Endothelial cell of umbilical vein (primary cell): ENCODE measurements at regions not wholly inside any gene's neighbourhood (a gene's known extent, or its start where the extent isn't known, plus 50 kb on each side); places are given as distances from the start of the nearest gene placed in this dataset.

Source experiments
- BruUV-seq: library from RNA; stranded (reverse); fragments of 400-500 nt; replicated peaks from 2 replicates; lab custom pipeline; 2021; lab: Mats Ljungman, UMichigan
- CTCF ChIA-PET: fragments of 300-600, 350-600 bp; sonication (Branson Sonifier 250); formaldehyde crosslinking; loops from one replicate; lab custom pipeline; 2021; ENCODE audit warnings: antibody characterized with exemption, inconsistent platforms; lab: Charles Lee
- POLR2A ChIA-PET: fragments of 300-600, 350-600 bp; sonication (Branson Sonifier 250); formaldehyde crosslinking; loops from one replicate; lab custom pipeline; 2021; ENCODE audit warnings: antibody characterized with exemption, inconsistent platforms; lab: Charles Lee
- DNase-seq: peaks from one replicate; pipeline ENCODE4 v3.0.0-alpha.2; 2011; ENCODE audit warnings: low read depth, low spot score
- FAIRE-seq: peaks from 2 replicates; lab custom pipeline; 2011; peaks lifted over from hg19 to GRCh38; lab: Jason Lieb, UNC
- H2AFZ ChIP-seq: 2 replicates; pipeline ENCODE4 v1.6.0; 2012; ENCODE audit warnings: low read depth, low read length, control low read depth, inconsistent platforms
- H3K27ac ChIP-seq: 2 replicates; pipeline ENCODE4 v1.5.1; 2011; ENCODE audit warnings: low read depth, mild to moderate bottlenecking, control low read depth, low read length, moderate library complexity; ENCODE audit not compliant: insufficient read depth
- H3K27me3 ChIP-seq, 2 experiments: 2 replicates each; pipeline versions ENCODE4 v1.6.0 to v1.6.1; 2011; ENCODE audit warnings: low read length in 2 of 2, mixed read lengths in 1 of 2; ENCODE audit not compliant: control insufficient read depth in 2 of 2, insufficient read depth in 2 of 2
- H3K36me3 ChIP-seq, 2 experiments: 2 replicates in 1 of 2; 3 replicates in 1 of 2; pipeline ENCODE4 v1.5.1; 2011; ENCODE audit warnings: low read length in 2 of 2, mild to moderate bottlenecking in 1 of 2, moderate library complexity in 1 of 2; ENCODE audit not compliant: control insufficient read depth in 2 of 2, insufficient read depth in 2 of 2; ENCODE audit errors: extremely low read depth in 1 of 2
- H3K4me1 ChIP-seq: 3 replicates; pipeline ENCODE4 v1.5.1; 2011; ENCODE audit warnings: mild to moderate bottlenecking, low read length; ENCODE audit not compliant: control insufficient read depth, insufficient read depth; ENCODE audit errors: extremely low read depth
- H3K4me2 ChIP-seq: 2 replicates; pipeline ENCODE4 v1.6.1; 2011; ENCODE audit warnings: low read length, control low read depth, mixed read lengths; ENCODE audit not compliant: insufficient read depth
- H3K4me3 ChIP-seq, 3 experiments: fragments of 200-600 bp in 1 of 3; sonication (generic), shearing (Covaris generic) in 1 of 3; replicated peaks in 1 of 3; 2 replicates each; pipeline ENCODE4 v1.5.1; 2011 to 2016; ENCODE audit warnings: control low read depth in 3 of 3, low read length in 3 of 3, mild to moderate bottlenecking in 2 of 3, inconsistent platforms in 1 of 3, low read depth in 1 of 3, moderate library complexity in 1 of 3; ENCODE audit not compliant: insufficient read depth in 1 of 3
- H3K79me2 ChIP-seq: 2 replicates; pipeline ENCODE4 v1.6.0; 2012; ENCODE audit warnings: low read length, inconsistent platforms; ENCODE audit not compliant: control insufficient read depth, insufficient read depth
- H3K9ac ChIP-seq: replicated peaks from 2 replicates; pipeline ENCODE3; 2011; ENCODE audit warnings: low read length, control low read depth; ENCODE audit not compliant: insufficient read depth; ENCODE audit errors: extremely low read depth
- H3K9me1 ChIP-seq: replicated peaks from 3 replicates; pipeline ENCODE4 v1.6.0; 2011; ENCODE audit warnings: mild to moderate bottlenecking, low read length; ENCODE audit not compliant: control insufficient read depth, insufficient read depth; ENCODE audit errors: extremely low read depth
- H3K9me3 ChIP-seq: replicated peaks from 2 replicates; pipeline ENCODE4 v1.5.1; 2012; ENCODE audit warnings: low read length, inconsistent platforms; ENCODE audit not compliant: control insufficient read depth, insufficient read depth
- H4K20me1 ChIP-seq: replicated peaks from 2 replicates; pipeline ENCODE3; 2011; ENCODE audit warnings: mild to moderate bottlenecking, low read length; ENCODE audit not compliant: control insufficient read depth, insufficient read depth; ENCODE audit errors: extremely low read depth
- EZH2 ChIP-seq: IDR thresholded peaks from 2 replicates; pipeline ENCODE4 v1.6.1; 2012; ENCODE audit warnings: borderline replicate concordance, low read depth, mild to moderate bottlenecking, moderate library complexity, low read length, inconsistent platforms; ENCODE audit not compliant: severe bottlenecking
- FOS ChIP-seq: IDR thresholded peaks from 2 replicates; pipeline ENCODE4 v1.6.1; 2011; ENCODE audit warnings: mild to moderate bottlenecking, low read length, moderate library complexity, borderline replicate concordance; ENCODE audit not compliant: insufficient read depth
- GATA2 ChIP-seq: IDR thresholded peaks from 2 replicates; pipeline ENCODE4 v1.7.0; 2011; ENCODE audit warnings: low read depth, mild to moderate bottlenecking, moderate library complexity, mixed read lengths, low read length; ENCODE audit not compliant: insufficient read length, insufficient read depth
- JUN ChIP-seq: IDR thresholded peaks from 2 replicates; pipeline ENCODE4 v1.6.1; 2011; ENCODE audit warnings: borderline replicate concordance, low read depth; ENCODE audit not compliant: insufficient read length, insufficient read depth
- MAX ChIP-seq: IDR thresholded peaks from 2 replicates; pipeline ENCODE4 v1.6.1; 2011; ENCODE audit not compliant: insufficient read depth, insufficient read length
- MYC ChIP-seq: IDR thresholded peaks from one replicate; pipeline ENCODE4 v1.6.1; 2011; ENCODE audit warnings: mild to moderate bottlenecking, low read depth, low read length
- POLR2A ChIP-seq: IDR thresholded peaks from 2 replicates; pipeline ENCODE4 v1.6.1; 2012; ENCODE audit warnings: low read depth, mild to moderate bottlenecking, control low read depth, low read length
- POLR2AphosphoS5 ChIP-seq: IDR thresholded peaks from 2 replicates; pipeline ENCODE4 v1.6.1; 2012; ENCODE audit warnings: low read depth, mild to moderate bottlenecking, control low read depth, low read length, moderate library complexity; ENCODE audit not compliant: insufficient read depth
- dilution Hi-C: fragments of 300-500 bp; cut with MboI; formaldehyde crosslinking; loops from one replicate; pipeline ENCODE4 v1.15.0; 2019; ENCODE audit warnings: low sequenced_read_pairs; ENCODE audit not compliant: extremely low pct_ligation_motif_present
- intact Hi-C: fragments of 100-400 bp; cut with micrococcal nuclease; formaldehyde crosslinking; loops from one replicate; pipeline ENCODE4 v1.10.0; 2022
- TF ChIP-seq, protein P1 (sequence below), 2 donors: IDR thresholded peaks; 1 replicate in 1 of 2; 2 replicates in 1 of 2; pipeline ENCODE4 v1.5.1; 2011; ENCODE audit warnings: low read length in 2 of 2, mild to moderate bottlenecking in 2 of 2, moderate library complexity in 2 of 2, control low read depth in 1 of 2, inconsistent platforms in 1 of 2, low read depth in 1 of 2; ENCODE audit not compliant: insufficient read depth in 1 of 2; ENCODE audit errors: extremely low read depth in 1 of 2

GRCh38 chr2:143940720-143941119, 579.2 kb downstream of the ZEB2 start:
- Histone ChIP-seq H3K27me3 (no peaks in the 10 kb centered on the region), H3K36me3 (no peaks in the 10 kb centered on the region), H3K4me1 (peaks cover 10% of the 10 kb centered on the region), H3K4me3 (no peak overlapping the region), H3K4me2 (no peak overlapping the region), H4K20me1 (no peaks in the 10 kb centered on the region), H3K9me3 (no peaks in the 10 kb centered on the region), H3K9me1 (no peaks in the 10 kb centered on the region), H3K27ac (no peak overlapping the region), H2AFZ (no peak overlapping the region), H3K79me2 (no peaks in the 10 kb centered on the region), H3K9ac (no peak overlapping the region)
- intact Hi-C loops (no loop called here), dilution Hi-C loops (no loop called here)
- CTCF ChIA-PET: interaction anchor here (1.0 kb wide), 1 partner anchor 9 kb away, joined by 3 read pairs; no protein-coding TSS in a partner anchor
- BruUV-seq: no TSS peak
- no peak for DNase-seq
- TF ChIP-seq JUN (no peak), GATA2 (no peak), EZH2 (no peak), MAX (no peak), POLR2A (no peak), POLR2AphosphoS5 (no peak), FOS (no peak), MYC (no peak)
- TF ChIP-seq, protein P1, sequence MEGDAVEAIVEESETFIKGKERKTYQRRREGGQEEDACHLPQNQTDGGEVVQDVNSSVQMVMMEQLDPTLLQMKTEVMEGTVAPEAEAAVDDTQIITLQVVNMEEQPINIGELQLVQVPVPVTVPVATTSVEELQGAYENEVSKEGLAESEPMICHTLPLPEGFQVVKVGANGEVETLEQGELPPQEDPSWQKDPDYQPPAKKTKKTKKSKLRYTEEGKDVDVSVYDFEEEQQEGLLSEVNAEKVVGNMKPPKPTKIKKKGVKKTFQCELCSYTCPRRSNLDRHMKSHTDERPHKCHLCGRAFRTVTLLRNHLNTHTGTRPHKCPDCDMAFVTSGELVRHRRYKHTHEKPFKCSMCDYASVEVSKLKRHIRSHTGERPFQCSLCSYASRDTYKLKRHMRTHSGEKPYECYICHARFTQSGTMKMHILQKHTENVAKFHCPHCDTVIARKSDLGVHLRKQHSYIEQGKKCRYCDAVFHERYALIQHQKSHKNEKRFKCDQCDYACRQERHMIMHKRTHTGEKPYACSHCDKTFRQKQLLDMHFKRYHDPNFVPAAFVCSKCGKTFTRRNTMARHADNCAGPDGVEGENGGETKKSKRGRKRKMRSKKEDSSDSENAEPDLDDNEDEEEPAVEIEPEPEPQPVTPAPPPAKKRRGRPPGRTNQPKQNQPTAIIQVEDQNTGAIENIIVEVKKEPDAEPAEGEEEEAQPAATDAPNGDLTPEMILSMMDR (IDR thresholded peaks at IDR 0.05; ENCODE audit: extremely low read depth in 1 of 2, insufficient read depth in 1 of 2, low read depth in 1 of 2, low read length in 2 of 2): no peak
- POLR2A ChIA-PET: no interaction called here
- no peak for FAIRE-seq
